ENCODE measurements at regions not wholly inside any gene's neighbourhood (a gene's known extent, or its start where the extent isn't known, plus 50 kb on each side); places are given as distances from the start of the nearest gene placed in this dataset.

DNA sequence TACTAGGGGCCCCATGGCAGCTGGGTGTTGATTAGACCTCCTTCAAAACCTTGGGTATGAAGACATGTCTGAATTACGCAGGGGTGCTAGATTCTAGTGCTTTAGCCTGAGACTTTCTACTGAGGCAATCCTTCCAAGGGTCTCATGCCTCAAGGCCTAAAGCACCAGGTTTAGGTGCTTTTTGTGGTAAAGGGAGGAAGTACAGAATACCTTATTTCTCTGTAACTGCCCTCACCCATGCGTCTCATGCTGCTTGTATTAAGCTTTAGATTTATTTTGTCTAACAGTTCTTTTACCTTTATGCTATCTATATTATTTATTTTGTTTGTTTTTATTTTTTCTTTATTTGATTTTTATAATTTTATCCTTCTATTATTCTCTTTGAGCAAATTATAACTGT lies 190.2 kb upstream of the GK2 start:
- TF ChIP-seq CTCF (IDR thresholded peaks at IDR 0.05) = no peak
- no peak for TF ChIP-seq POLR2A (IDR thresholded peaks at IDR 0.05)
